ENCODE measurements at regions not wholly inside any gene's neighbourhood (a gene's known extent, or its start where the extent isn't known, plus 50 kb on each side); places are given as distances from the start of the nearest gene placed in this dataset.
"Not testable (repeated sequence)": the region's sequence is repeated elsewhere in the genome, so short reads cannot be mapped to it uniquely, and the experiment has no call there.

DNA sequence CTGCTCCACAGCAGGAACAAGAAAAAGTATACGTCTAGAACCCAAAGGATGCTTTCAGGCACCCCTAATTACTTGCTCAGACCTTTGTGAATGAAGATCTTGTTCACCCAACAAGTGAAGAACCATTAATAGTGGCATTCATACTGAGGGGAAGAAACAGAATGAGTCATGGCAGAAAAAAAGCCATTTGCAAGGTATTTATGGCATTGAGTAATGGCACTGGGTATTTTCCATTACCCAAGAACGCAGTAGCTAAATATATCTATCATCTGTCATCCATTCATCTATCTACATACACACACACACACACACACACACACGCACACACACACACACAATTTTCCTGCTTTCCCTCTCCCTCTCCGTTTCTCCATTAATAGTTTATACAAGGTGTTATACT, 56.4 kb upstream of the XIRP2 start:
- no peak for DNase-seq (ENCODE audit: low read depth in 4 of 4, low spot score in 3 of 4)

DNA sequence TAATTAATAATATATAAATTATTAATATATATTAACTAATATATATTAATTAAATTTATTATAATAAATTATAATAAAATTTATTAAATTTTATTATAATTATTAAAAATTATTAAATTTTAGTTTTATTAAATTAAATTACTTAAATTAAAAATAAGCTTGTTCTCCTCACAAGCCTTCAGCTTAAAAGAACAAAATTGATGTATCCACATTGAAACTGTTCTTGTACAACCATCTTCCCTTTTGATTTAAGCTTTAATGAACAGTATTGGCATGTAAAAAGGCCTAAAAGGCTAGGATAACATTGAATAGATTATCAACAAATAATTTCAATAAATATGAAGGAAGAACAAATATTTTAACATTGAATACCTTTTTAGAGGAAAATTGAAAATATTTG, 62.4 kb upstream of the XIRP2 start:
- no peak for DNase-seq (ENCODE audit: low read depth in 4 of 4, low spot score in 3 of 4)

DNA sequence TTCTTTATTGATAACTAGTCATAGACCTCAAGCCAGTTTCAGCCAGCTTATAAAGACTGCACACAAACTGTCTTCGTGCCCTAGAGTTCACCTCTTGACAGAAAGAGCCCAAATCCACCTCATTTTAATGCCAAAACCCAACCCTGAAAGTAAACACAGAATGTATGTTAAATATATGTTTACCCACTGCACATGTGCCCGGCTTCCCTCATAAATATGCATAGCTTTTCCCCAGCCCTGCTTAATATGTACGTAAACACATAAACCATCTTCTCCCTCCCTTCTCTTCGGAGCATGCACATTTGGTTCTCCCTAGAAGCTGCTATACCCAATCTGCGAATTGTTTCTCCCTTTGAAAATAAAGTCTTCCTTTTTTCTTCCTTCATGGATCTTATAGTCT, 73.9 kb upstream of the XIRP2 start:
- DNase-seq (ENCODE audit: low read depth in 4 of 4, low spot score in 3 of 4) = no peak

- DNase-seq (ENCODE audit: low read depth in 4 of 4, low spot score in 3 of 4) = no peak
These were observed 76.0 kb upstream of the XIRP2 start for GRCh38 chr2:166812166-166812891.

DNA sequence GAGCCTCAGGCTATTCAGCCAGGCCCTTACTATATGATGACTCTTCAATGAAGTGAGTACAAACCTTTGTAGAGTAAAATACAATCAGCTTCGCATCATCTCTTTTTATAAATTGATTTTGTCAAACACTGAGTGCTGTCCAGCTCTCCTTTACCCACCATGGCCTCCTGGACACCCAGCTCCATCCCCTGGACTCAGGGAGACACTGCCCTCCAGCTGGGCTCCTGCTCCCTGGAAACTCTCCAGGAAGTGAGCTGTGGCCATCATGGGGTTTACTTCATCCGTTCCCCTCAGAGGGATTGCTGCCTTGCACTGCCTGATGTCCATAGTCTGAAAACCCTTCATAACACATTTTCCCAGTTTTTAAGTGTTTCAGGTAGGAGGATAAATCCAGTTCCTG, 82.5 kb upstream of the XIRP2 start:
- DNase-seq (ENCODE audit: low read depth in 4 of 4, low spot score in 3 of 4) = no peak

DNA sequence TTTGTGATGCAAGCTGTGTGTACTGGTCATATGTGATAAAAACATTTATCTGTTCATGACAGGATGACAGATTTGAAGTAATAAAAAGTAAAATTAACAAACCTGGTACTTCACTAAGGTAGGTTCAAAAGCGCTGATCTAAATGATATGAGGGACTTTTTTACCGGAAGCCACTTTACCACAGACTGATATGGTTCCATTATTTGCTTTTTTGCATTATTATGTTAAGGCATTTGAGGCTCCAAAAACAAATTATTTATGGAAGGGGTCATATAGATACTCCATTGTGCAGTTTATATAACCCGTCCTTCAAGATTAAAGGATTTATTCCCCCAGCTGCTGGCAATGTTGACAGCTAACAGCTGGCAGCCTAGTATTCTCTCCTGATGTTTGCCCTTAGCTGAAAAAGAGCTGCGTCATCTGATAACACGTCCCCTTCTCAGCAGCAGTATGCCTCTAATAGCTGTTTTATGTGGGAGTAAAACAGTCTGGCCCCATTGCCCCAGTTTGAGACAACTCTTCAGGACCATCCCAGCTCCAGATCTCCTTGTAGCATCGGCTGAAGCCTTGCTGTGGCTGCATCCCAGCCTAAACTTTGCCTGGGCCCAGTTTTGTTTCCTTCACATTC, 84.8 kb upstream of the XIRP2 start:
- DNase-seq (ENCODE audit: low read depth in 4 of 4, low spot score in 3 of 4) = peak in 2 of 4 donors; percentile 14 to 15

GRCh38 chr2:166802475-166802874, 85.8 kb upstream of the XIRP2 start:
- no peak for DNase-seq (ENCODE audit: low read depth in 4 of 4, low spot score in 3 of 4)

DNA sequence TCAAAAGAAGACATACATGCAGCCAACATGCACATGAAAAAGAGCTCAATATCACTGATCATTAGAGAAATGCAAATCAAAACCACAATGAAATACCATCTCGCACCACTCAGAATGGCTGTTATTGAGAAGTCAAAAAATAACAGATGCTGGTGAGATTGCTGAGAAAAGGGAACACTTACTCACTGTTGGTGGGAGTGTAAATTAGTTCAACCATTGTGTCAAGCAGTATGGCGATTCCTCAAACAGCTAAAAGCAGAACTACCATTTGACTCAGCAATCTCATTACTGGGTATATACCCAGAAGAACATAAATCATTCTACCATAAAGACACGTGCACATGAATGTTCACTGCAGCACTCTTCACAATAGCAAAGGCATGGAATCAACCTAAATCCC, 95.5 kb upstream of the XIRP2 start:
- no peak for DNase-seq (ENCODE audit: low read depth in 4 of 4, low spot score in 3 of 4)

GRCh38 chr2:166786707-166787106, 101.6 kb upstream of the XIRP2 start:
- DNase-seq (ENCODE audit: low read depth in 4 of 4, low spot score in 3 of 4) = no peak

DNA sequence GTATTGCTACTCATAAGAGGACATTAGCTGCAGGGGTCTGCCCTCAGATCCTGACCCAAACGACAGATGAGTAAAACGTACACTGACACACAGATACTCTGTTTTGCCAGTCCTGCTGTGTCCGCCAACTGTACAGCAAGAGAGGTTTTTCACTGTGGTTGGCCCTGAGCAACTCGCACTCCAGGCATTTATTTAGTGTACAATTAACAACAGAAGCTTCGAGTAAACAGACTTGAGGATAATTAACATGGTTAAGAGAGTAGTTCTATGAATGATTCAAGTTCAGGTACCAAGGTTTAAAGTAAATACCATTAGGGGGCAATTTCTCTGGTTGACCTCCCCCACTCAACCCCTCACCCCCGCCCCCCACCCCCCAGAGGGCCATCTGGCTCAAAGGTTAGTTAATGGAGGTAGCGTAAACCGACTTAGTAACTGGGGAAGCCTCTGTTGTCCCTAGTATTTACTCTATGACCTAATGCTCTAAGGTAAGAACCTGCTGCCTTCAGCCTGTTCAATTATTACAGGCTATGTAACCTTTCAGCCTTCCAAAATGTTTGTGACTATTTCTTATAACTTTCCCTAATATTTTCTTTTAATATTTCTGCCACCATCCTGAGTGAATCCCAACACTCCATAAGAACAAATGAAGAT, 103.9 kb upstream of the XIRP2 start:
- no peak for DNase-seq (ENCODE audit: low read depth in 4 of 4, low spot score in 3 of 4)

DNA sequence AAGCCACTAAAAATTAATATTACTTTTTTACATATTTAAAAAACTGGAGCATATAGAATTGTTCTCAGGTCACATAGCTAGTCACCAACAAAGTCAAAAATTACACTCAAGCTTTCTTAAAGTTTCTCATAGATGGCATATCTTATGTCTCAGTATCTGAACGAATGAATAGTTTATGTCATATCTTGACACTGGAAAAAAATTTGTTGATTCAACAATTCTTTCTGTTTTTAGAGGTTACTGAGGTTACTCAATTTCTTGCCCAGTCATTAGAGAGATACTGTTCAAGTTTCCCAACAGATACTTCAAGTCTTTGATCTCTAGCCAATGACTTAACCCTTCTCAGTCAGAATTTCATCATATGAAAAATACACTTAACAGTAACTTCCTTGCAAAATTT, 113.1 kb upstream of the XIRP2 start:
- no peak for DNase-seq (ENCODE audit: low read depth in 4 of 4, low spot score in 3 of 4)

- no peak for DNase-seq (ENCODE audit: low read depth in 4 of 4, low spot score in 3 of 4)
These were observed 114.9 kb upstream of the XIRP2 start for GRCh38 chr2:166773308-166773949.

DNA sequence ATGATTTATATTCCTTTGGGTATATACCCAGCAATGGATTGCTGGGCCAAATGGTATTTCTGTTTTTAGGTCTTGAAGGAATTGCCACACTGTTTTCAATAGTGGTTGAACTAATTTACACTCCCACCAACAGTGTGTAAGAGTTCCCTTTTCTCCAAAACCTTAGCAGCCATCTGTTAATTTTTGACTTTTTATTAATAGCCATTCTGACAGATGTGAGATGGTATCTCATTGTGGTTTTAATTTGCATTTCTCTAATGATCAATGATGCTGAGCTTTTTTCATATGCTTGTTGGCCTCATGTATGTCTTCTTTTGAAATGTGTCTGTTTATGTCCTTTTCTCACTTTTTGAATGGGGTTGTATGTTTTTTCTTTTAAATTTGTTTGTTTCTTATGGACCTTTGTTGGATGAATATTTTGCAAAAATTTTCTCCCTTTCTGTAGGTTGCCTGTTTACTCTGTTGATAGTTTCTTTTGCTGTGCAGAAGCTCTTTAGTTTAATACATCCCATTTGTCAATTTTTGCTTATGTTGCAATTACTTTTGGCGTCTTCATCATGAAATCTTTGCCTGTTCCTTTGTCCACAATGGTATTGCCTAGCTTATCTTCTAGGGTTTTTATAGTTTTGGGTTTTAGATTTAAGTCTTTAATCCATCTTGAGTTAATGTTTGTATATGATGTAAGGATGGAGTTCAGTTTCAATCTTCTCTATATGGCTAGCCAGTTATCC, 119.7 kb upstream of the XIRP2 start:
- no peak for DNase-seq (ENCODE audit: low read depth in 4 of 4, low spot score in 3 of 4)

GRCh38 chr2:166766769-166767322, 121.4 kb upstream of the XIRP2 start:
- not testable (repeated sequence) for DNase-seq (ENCODE audit: low read depth in 4 of 4, low spot score in 3 of 4)

DNA sequence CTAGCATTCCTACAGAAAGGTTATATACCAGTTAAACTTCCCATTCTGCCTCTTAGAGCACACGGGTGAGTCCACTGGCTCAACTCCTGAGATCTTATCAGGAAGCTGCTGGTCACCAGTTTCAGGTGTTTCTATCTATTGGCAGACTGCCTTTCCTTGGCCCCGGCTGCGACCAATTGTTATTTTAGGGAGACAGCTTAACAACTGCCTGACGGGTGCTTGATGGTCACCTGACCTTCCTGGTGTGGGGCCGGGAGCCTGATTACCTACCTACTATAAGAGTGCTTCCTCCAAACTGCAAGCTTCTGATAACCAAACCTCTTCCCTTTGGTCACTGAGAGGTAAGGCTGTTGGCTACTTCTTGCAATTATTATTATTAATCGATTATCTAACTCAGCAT, 122.1 kb upstream of the XIRP2 start:
- no peak for DNase-seq (ENCODE audit: low read depth in 4 of 4, low spot score in 3 of 4)

DNA sequence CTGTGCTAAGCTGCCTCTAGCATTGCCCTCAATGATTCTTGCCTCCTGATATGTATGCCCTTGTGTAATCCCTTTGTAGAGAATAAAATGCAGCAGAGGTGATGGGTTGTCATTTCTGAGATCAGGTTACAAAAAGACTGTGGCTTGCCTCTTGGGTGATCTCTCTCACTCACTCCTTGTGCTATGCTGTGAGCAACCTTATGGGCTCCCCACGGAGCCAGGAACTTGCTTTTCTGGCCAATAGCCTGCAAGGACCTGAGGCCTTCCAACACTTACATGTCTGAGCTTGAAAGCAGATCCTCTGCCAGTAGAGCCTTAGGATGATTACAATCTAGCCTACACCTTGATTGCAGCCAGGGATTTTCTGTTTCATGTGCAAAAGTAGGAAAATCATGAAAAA, 123.1 kb upstream of the XIRP2 start:
- no peak for DNase-seq (ENCODE audit: low read depth in 4 of 4, low spot score in 3 of 4)

DNA sequence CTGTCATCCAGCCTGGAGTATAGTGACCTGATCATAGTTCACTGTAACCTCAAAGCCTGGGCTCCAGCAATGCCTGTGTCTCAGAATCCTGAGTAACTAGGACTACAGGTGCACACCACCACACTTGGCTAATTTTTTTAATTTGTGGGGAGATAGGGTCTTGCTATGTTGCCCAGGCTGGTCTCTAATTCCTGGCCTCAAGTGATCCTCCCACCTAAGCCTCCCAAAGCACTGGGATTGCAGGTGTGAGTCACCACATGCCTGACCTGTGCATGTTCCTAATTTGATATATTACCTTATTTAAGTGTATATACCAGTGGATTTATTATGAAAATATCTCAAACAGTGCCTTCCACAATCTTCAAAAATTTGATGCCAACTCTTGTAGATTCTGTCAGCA, 123.6 kb upstream of the XIRP2 start:
- DNase-seq (ENCODE audit: low read depth in 4 of 4, low spot score in 3 of 4) = no peak

DNA sequence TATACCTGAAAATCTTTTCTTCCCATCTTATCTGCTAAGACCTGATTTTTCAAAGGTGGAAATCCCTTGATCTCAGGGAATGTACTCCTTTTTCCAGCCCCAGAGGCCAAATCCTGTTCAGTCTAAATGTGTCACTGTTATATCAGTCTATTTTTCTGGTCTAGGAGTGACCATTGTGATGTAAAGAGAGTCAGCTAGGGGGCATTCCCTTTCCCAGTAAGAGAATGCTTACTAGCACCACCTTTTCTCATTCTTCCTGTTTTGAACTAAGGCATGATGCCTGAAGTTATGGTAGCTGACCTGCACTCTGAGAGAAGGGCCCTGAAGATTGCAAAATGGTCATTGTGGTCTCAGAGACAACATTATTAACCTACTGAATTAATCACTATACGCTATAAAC, 124.1 kb upstream of the XIRP2 start:
- no peak for DNase-seq (ENCODE audit: low read depth in 4 of 4, low spot score in 3 of 4)

DNA sequence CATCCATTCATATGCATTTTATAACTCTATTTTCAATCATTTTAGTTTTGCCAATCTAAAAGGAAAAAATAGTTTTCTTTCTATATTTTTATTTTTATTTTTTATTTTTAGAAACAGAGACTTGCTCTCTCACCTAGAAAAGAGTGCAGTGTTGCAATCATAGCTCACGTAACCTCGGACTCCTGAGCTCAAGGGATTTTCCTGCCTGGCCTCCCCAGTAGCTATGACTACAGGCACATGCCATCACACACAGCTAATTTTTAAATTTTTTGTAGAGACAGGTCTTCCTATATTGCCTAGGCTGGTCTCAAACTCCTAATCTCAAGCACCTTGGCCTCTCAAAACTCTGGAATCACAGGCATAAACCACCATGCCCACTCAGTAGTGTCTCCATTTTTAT, 125.5 kb upstream of the XIRP2 start:
- DNase-seq (ENCODE audit: low read depth in 4 of 4, low spot score in 3 of 4) = no peak

GRCh38 chr2:166758956-166759355, 129.3 kb upstream of the XIRP2 start:
- no peak for DNase-seq (ENCODE audit: low read depth in 4 of 4, low spot score in 3 of 4)

DNA sequence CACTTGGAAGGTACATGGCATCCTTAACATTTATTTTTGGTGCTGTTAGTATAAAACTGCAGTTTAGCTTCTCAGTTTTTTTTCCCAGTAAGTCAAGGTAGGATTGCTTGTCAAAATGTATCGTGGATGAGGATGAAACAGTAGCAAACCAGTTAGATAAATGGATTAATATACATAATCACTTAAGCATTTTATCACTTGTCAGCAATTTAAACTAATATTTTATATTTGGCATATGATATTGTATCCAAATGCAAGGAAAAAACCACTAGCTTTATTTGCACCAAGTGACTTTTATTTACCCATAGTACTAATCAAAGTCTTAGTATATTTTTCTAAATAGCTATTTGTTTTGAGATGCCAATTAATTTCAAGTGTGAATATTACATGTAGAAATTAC, 137.7 kb upstream of the XIRP2 start:
- no peak for DNase-seq (ENCODE audit: low read depth in 4 of 4, low spot score in 3 of 4)

Measured in right renal pelvis (tissue), 4 donors.